ENCODE measurements at regions not wholly inside any gene's neighbourhood (a gene's known extent, or its start where the extent isn't known, plus 50 kb on each side); places are given as distances from the start of the nearest gene placed in this dataset.

GRCh38 chr7:137146012-137146455, 197.5 kb downstream of the PTN start:
- no peak for TF ChIP-seq CTCF (IDR thresholded peaks at IDR 0.05)
- TF ChIP-seq POLR2A (IDR thresholded peaks at IDR 0.05) = no peak
